GM18858 (cell line): ENCODE measurements at regions not wholly inside any gene's neighbourhood (a gene's known extent, or its start where the extent isn't known, plus 50 kb on each side); places are given as distances from the start of the nearest gene placed in this dataset.

ENCODE experiments used
- ATAC-seq: cut with Tn5 transposase; IDR thresholded peaks from one replicate; pipeline ENCODE4 v1.9.1; 2021; ENCODE audit not compliant: unreplicated experiment

GRCh38 chr12:65622056-65622455 is 202.2 kb upstream of the HMGA2 start:
- no peak for ATAC-seq

- no peak for ATAC-seq
Measured at GRCh38 chr12:65623507-65623906, 200.8 kb upstream of the HMGA2 start.

DNA sequence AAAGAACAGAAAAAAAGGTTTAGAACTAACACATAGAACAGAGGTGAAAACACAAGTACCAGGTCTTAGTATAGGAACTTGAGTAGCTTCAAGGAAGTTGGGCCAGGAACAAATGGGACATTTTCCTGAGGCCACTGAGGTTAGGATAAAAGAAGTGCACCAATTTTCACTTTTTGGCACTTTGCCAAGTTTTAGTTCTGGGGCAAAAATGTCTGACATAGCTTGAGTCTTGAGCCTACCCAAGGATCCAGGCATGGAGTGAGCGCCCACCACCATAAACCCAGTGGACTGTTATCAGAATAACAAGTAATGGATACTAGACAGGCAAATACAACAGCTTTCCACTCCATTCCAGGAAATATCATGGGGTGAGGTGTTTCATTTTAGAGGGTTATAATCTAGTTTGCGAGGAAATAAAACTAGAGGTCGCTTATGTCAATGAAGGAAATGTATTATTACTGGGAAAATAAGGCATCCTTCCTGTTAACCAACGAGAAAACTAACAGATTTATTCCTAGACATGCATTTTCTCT is 199.7 kb upstream of the HMGA2 start:
- no peak for ATAC-seq

GRCh38 chr12:65628061-65628460 is 196.2 kb upstream of the HMGA2 start:
- no peak for ATAC-seq

GRCh38 chr12:65630555-65630954 is 193.7 kb upstream of the HMGA2 start:
- no peak for ATAC-seq

GRCh38 chr12:65631621-65632111 is 192.6 kb upstream of the HMGA2 start:
- no peak for ATAC-seq

GRCh38 chr12:65632131-65632855 is 192.0 kb upstream of the HMGA2 start:
- ATAC-seq, result no peak

DNA sequence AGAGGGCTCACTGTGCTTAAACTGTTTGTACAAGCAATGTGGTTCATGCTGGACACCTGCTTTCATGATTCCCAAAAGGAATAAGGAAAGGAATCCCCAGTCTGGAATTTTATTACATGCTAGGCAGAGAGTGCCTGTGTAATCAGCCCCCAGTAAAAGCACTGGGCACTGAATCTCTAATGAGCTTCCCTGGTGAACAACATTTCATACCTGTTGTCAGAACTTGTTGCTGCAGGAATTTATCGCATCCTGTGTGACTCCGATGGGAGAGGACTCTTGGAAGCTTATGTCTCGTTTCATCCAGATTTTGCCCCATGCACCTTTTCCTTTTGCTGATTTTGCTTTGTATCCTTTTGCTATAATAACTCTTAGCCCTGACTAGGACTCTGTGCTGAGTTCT is 190.2 kb upstream of the HMGA2 start:
- no peak for ATAC-seq

- no peak for ATAC-seq
Measured at GRCh38 chr12:65634626-65635331, 189.5 kb upstream of the HMGA2 start.

DNA sequence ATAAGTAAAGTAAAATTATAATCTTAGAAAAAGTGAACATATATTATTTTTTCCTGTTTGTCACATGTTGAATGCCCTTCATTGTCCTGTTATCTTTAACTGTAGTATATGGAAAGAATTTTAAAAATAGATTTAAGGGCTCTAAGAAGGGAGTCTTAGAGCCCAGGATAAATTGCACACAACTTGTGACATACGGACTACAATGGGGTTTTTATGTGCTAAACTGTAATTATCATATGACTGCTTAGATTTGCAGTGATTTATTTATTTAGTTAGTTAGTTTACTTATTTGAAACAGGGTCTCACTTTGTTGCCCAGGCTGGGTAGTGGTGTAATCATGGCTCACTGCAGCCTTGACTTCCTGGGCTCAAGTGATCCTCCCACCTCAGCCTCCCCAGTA is 187.8 kb upstream of the HMGA2 start:
- ATAC-seq, result no peak

DNA sequence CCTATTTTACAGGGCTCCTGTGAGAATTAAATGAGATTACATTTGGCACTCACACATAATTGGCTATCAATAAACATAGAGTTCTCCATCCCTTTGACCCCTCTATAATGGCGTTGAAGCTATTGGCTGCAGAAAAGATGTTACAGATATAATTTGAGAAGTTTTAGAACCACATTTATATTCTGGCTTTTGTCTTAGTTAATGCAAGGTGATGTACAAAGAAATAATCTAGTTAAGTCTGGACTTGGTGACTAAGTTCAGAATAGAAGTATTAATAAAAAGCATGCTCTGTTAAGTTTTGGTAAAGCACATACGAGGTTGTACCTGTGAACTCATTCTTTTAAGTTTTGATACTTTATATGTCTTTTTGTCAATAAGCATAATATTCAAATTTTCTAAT is 187.1 kb upstream of the HMGA2 start:
- ATAC-seq, result no peak

DNA sequence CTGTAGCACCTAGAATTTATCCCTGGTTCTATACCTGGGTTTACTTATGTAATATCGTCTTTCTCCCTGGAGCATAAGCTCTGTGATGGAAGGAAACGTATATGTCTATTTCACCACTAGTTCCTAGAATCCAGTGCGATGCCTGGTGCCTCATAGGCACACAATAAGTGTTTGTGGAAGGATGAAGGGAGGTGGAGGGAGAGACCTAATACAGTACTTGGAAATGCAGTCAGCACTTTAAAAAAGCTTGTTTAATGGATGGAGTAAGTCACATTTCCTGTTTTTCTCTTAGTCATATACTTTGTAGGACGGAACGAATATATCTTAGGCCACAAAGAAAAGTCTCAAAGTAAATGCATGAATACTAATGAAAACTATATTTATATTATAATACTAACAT is 186.5 kb upstream of the HMGA2 start:
- ATAC-seq, result no peak

GRCh38 chr12:65638324-65638723 is 186.0 kb upstream of the HMGA2 start:
- ATAC-seq, result no peak

GRCh38 chr12:65640489-65640901 is 183.8 kb upstream of the HMGA2 start:
- no peak for ATAC-seq

GRCh38 chr12:65642061-65642661 is 182.1 kb upstream of the HMGA2 start:
- ATAC-seq, result no peak

DNA sequence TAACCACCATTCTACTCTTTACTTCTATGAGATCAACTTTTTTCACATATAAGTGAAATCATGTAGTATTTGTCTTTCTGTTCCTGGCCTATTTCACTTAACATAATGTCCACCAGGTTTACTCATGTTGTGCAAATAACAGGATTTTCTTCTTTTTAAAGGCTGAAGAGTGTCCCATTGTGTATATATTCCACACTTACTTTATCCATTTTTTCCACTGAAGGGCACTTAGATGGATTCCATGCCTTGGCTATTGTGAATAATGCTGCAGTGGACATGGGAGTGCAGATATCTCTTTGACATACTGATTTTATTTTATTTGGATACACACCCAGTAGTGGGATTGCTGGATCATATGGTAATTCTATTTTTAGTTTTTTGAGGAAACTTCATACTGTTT is 181.1 kb upstream of the HMGA2 start:
- no peak for ATAC-seq

DNA sequence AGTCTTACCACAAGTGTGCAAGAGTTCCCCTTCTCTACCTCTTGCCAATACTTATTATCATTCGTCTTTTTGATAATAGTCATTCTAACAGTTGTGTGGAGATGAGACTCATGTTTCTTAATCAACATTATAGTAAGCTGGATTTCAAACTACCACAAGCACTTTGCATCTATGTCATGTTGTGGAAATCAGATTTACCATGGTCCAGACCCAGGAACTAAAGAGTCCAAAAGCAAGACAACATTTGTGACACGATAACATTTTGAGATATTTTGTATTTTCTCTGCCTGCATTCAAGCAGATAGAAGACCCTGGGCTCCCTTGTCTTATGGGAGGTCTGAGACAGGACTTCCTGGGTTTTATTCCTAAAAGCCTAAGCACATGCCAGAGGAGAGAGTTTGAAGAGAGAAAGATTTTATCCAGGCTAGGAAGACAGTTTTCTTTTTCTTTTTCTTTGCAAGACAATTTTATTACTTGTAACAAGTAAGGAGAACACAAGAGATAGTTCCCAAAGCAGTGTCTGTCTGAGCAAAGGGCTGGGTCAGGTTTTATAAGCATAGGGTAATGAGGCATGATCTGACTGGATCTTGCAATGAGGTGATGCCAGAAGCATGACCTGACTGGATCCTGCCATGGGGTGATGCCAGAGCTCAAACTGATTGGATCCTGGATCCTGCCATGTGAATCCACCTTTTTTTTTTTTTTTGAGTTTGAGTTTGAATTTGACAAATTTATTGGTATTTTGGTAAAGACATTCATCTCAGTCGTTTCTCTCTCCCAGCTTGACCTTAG is 180.5 kb upstream of the HMGA2 start:
- no peak for ATAC-seq

- no peak for ATAC-seq
Measured at GRCh38 chr12:65646127-65646643, 178.1 kb upstream of the HMGA2 start.

DNA sequence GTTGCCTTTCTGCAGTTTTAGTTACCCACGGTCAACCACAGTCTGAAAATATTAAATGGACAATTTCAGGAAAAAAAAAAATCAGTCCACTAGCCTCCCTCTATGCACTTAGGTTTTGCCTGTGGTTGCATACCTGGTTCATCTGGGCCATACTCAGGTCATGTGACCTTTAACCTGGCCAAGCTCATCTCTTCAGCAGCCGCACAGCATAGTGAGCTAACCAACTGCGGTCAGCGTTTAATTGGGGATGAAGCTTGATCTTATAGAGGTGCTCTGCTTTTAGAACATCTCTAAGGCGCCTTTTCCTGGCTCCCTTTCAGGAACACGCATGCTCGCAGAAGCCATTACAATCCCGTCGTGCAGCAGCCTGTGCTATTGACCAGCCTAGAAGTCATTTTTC is 177.2 kb upstream of the HMGA2 start:
- no peak for ATAC-seq

DNA sequence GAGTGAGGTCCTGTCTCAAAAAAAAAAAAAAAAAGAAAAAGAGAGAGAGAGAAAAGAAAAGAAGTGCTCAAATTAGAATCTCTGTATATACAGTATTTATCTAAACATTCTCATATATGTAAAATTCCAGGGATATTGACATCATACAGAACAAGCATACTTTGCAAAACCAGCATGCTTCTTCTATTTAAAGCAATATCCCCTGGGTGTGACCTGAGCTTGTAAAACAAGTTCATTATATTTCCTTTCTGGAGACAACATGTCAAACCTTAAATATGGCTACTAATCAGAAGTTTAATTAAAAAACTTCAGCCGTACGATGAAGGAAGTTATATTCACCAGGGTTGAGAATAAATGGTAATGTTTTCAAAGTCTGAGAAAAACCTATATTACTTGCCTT is 175.8 kb upstream of the HMGA2 start:
- no peak for ATAC-seq

- no peak for ATAC-seq
Measured at GRCh38 chr12:65649126-65649525, 175.2 kb upstream of the HMGA2 start.
